PFSK-1 (cell line): ENCODE measurements at regions not wholly inside any gene's neighbourhood (a gene's known extent, or its start where the extent isn't known, plus 50 kb on each side); places are given as distances from the start of the nearest gene placed in this dataset.

Source experiments
- SIN3A ChIP-seq: IDR thresholded peaks from 2 replicates; pipeline ENCODE4 v1.6.1; 2012; ENCODE audit warnings: mild to moderate bottlenecking, low read length, moderate library complexity, borderline replicate concordance; ENCODE audit not compliant: insufficient read depth
- TAF1 ChIP-seq: IDR thresholded peaks from 2 replicates; pipeline ENCODE4 v1.6.1; 2012; ENCODE audit warnings: low read length, control low read depth, borderline replicate concordance; ENCODE audit not compliant: insufficient read depth
- TF ChIP-seq, protein P1 (sequence below), 2 experiments: IDR thresholded peaks; 2 replicates each; pipeline versions ENCODE4 v1.6.1 to v1.8.0; 2011 to 2012; ENCODE audit warnings: low read depth in 2 of 2, low read length in 2 of 2, control low read depth in 1 of 2, inconsistent platforms in 1 of 2, mild to moderate bottlenecking in 1 of 2, moderate library complexity in 1 of 2; ENCODE audit not compliant: insufficient read depth in 1 of 2

DNA sequence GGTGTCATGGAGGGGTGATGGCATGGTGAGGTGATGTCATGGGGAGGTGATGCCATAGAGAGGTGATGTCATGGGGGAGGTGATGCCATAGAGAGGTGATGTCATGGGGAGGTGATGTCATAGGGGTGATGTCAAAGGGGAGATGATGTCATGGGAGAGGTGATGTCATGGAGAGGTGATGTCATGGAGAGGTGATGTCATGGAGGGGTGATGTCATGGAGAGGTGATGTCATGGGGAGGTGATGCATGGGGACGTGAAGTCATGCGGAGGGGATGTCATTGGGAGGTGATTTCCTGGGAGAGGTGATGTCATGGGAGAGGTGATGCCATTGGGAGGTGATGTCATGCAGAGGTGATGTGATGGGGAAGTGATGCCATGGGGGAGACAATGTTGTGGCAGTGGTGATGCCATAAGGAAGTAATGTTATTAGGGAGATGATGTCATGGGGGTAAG is 92.1 kb upstream of the C1orf174 start:
- TF ChIP-seq, protein P1, sequence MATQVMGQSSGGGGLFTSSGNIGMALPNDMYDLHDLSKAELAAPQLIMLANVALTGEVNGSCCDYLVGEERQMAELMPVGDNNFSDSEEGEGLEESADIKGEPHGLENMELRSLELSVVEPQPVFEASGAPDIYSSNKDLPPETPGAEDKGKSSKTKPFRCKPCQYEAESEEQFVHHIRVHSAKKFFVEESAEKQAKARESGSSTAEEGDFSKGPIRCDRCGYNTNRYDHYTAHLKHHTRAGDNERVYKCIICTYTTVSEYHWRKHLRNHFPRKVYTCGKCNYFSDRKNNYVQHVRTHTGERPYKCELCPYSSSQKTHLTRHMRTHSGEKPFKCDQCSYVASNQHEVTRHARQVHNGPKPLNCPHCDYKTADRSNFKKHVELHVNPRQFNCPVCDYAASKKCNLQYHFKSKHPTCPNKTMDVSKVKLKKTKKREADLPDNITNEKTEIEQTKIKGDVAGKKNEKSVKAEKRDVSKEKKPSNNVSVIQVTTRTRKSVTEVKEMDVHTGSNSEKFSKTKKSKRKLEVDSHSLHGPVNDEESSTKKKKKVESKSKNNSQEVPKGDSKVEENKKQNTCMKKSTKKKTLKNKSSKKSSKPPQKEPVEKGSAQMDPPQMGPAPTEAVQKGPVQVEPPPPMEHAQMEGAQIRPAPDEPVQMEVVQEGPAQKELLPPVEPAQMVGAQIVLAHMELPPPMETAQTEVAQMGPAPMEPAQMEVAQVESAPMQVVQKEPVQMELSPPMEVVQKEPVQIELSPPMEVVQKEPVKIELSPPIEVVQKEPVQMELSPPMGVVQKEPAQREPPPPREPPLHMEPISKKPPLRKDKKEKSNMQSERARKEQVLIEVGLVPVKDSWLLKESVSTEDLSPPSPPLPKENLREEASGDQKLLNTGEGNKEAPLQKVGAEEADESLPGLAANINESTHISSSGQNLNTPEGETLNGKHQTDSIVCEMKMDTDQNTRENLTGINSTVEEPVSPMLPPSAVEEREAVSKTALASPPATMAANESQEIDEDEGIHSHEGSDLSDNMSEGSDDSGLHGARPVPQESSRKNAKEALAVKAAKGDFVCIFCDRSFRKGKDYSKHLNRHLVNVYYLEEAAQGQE (IDR thresholded peaks at IDR 0.05; ENCODE audit: insufficient read depth in 1 of 2, low read depth in 2 of 2, low read length in 2 of 2), result no peak
- TF ChIP-seq TAF1 (no peak), SIN3A (no peak)
